ENCODE measurements at regions not wholly inside any gene's neighbourhood (a gene's known extent, or its start where the extent isn't known, plus 50 kb on each side); places are given as distances from the start of the nearest gene placed in this dataset.

GRCh38 chr5:68431186-68431585, 215.6 kb downstream of the PIK3R1 start (continued):
- TF ChIP-seq TOX (CRISPR knock-in tag; IDR thresholded peaks at IDR 0.05; ENCODE audit: borderline replicate concordance) = no peak

- TF ChIP-seq BACH2 (CRISPR knock-in tag; IDR thresholded peaks at IDR 0.05; ENCODE audit: borderline replicate concordance) (no peak), OSR1 (CRISPR knock-in tag; IDR thresholded peaks at IDR 0.05) (no peak), ZNF8 (CRISPR knock-in tag; IDR thresholded peaks at IDR 0.05) (no peak), GLIS3 (CRISPR knock-in tag; IDR thresholded peaks at IDR 0.05) (no peak), ZC3H10 (CRISPR knock-in tag; IDR thresholded peaks at IDR 0.05) (no peak), TCF4 (CRISPR knock-in tag; IDR thresholded peaks at IDR 0.05; ENCODE audit: borderline replicate concordance) (no peak)
- TF ChIP-seq, protein P1, sequence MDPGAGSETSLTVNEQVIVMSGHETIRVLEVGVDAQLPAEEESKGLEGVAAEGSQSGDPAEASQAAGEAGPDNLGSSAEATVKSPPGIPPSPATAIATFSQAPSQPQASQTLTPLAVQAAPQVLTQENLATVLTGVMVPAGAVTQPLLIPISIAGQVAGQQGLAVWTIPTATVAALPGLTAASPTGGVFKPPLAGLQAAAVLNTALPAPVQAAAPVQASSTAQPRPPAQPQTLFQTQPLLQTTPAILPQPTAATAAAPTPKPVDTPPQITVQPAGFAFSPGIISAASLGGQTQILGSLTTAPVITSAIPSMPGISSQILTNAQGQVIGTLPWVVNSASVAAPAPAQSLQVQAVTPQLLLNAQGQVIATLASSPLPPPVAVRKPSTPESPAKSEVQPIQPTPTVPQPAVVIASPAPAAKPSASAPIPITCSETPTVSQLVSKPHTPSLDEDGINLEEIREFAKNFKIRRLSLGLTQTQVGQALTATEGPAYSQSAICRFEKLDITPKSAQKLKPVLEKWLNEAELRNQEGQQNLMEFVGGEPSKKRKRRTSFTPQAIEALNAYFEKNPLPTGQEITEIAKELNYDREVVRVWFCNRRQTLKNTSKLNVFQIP (CRISPR knock-in tag; IDR thresholded peaks at IDR 0.05; ENCODE audit: borderline replicate concordance, low read depth) = no peak
- ATAC-seq = no peak
These were observed 216.2 kb downstream of the PIK3R1 start for GRCh38 chr5:68431601-68432337.

DNA sequence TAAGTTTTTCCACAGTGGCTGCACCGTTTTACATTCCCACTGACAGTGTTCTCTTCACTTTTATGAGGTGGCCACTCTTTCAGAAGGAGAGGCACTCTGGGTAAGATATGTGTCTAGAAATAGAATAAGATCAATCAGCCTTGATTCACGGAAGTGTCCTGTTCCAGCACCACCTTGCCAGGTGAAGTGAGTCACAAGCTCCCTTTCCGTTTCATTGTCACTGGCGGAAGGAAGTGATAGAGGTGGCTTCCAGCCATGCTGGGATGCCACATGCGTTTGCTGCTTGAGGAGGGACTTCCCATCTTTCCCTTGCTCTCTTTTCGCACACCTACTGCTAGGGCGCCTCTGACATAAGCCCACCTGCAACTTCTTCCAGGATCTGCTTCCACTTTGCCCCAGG, 217.1 kb downstream of the PIK3R1 start:
- ATAC-seq = no peak
- no peak for TF ChIP-seq PPARA (CRISPR knock-in tag; IDR thresholded peaks at IDR 0.05; ENCODE audit: borderline replicate concordance)

DNA sequence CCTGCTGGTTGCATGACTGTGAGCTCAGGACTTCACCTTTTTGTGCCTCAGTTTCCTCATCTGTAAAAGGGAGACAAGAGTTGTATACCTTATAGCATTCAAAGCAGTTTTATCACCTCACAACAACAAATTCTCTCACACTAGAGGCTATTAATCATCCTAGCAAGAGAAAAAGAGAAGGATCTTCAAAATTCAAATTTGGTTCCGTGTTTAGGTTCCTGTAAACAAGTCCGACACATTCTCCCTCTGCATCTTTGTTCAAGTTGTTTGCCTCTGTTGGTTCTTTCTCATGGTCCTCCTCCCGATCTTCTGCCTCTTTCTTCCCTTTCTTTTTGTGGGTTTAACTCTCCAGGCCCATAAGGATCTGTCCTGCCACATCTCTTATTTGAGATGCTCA, 218.0 kb downstream of the PIK3R1 start:
- no peak for ATAC-seq
- no peak for TF ChIP-seq CSRNP3 (CRISPR knock-in tag; IDR thresholded peaks at IDR 0.05)
- TF ChIP-seq SNAI2 (CRISPR knock-in tag; IDR thresholded peaks at IDR 0.05) = no peak
- TF ChIP-seq CSDC2 (CRISPR knock-in tag; IDR thresholded peaks at IDR 0.05) = no peak

DNA sequence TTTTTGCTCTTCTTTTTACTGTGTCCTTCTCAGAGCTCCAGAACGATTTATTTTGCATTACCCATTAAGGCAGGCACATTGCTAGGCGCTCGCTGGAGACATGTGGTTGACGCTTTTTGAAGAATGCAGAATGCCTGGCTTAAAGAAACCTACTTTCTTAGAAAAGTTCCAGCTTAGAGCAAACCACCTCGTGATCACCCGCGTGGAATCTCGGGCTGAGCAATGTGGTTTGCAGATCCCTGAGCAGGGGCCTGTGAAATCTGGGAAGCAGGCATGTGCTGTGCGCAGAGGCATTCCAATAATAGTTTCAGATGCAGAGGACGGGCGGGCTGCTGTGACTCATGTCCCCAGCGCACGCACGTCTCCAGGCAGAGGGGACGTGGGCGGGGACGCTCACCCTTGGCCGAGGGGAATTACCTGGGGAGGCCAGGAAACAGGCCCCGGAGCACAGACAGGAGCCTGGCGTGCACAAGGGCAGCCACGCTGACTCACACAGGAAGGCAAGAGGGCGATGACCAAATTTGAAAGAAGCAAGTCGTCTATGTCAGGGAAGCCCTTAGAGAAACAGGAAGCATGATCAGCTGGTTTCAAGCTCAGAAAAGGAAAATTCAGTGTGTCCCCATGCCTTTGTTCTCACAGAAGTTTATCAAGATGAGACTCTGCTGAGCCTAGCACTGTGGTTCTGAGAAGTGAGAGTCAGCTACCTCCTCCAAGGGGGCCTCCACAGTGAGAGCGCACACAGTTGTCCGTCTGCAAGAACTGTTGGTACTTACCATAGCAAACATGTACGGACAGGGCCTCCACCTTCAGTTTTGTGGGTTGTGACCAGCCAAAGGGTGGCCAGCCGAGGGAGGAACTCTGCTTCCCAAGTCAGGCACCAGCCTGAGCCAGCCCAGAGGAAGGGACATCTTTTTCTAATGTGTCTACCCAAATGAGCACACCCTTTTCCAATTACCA, 218.6 kb downstream of the PIK3R1 start:
- TF ChIP-seq PPARA (CRISPR knock-in tag; IDR thresholded peaks at IDR 0.05; ENCODE audit: borderline replicate concordance) = no peak
- no peak for TF ChIP-seq ZFP30 (CRISPR knock-in tag; IDR thresholded peaks at IDR 0.05)
- no peak for TF ChIP-seq ZNF8 (CRISPR knock-in tag; IDR thresholded peaks at IDR 0.05)
- no peak for TF ChIP-seq TCF4 (CRISPR knock-in tag; IDR thresholded peaks at IDR 0.05; ENCODE audit: borderline replicate concordance)
- TF ChIP-seq SNAI2 (CRISPR knock-in tag; IDR thresholded peaks at IDR 0.05) = peak; percentile 95
- no peak for TF ChIP-seq CREB5 (CRISPR knock-in tag; IDR thresholded peaks at IDR 0.05; ENCODE audit: low read depth)
- TF ChIP-seq, protein P1 (CRISPR knock-in tag; IDR thresholded peaks at IDR 0.05; ENCODE audit: borderline replicate concordance, low read depth) = 0 out of 2 replicates have a peak, but pooled peaks have one; percentile 44
- TF ChIP-seq, protein P2, sequence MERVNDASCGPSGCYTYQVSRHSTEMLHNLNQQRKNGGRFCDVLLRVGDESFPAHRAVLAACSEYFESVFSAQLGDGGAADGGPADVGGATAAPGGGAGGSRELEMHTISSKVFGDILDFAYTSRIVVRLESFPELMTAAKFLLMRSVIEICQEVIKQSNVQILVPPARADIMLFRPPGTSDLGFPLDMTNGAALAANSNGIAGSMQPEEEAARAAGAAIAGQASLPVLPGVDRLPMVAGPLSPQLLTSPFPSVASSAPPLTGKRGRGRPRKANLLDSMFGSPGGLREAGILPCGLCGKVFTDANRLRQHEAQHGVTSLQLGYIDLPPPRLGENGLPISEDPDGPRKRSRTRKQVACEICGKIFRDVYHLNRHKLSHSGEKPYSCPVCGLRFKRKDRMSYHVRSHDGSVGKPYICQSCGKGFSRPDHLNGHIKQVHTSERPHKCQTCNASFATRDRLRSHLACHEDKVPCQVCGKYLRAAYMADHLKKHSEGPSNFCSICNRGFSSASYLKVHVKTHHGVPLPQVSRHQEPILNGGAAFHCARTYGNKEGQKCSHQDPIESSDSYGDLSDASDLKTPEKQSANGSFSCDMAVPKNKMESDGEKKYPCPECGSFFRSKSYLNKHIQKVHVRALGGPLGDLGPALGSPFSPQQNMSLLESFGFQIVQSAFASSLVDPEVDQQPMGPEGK (CRISPR knock-in tag; IDR thresholded peaks at IDR 0.05; ENCODE audit: borderline replicate concordance) = peak; percentile 32; the same call in 1 of the 2 replicates
- TF ChIP-seq ZFP3 (CRISPR knock-in tag; IDR thresholded peaks at IDR 0.05) = peak; percentile 58; the same call in 1 of the 2 replicates
- peak; percentile 56; the same call in 1 of the 2 replicates for TF ChIP-seq ISL1 (CRISPR knock-in tag; IDR thresholded peaks at IDR 0.05)
- 0 out of 2 replicates have a peak, but pooled peaks have one; percentile 43 for TF ChIP-seq ZC3H10 (CRISPR knock-in tag; IDR thresholded peaks at IDR 0.05)
- TF ChIP-seq CSDC2 (CRISPR knock-in tag; IDR thresholded peaks at IDR 0.05) = peak; percentile 57; the same call in 1 of the 2 replicates
- peak; percentile 94 for ATAC-seq

Measured in SK-N-SH treated with all-trans-retinoic acid at 6 μM for 48 hours (cell line).